Panc1 (cell line): ENCODE measurements at regions not wholly inside any gene's neighbourhood (a gene's known extent, or its start where the extent isn't known, plus 50 kb on each side); places are given as distances from the start of the nearest gene placed in this dataset.

Experiments
- ATAC-seq: fragments of 200-7000 bp; cut with Tn5 transposase; 2 replicates; pipeline ENCODE4 v1.9.1; 2020; ENCODE audit warnings: mild to moderate bottlenecking, moderate library complexity
- BruUV-seq: library from RNA; stranded (reverse); fragments of 400-500 nt; replicated peaks from 2 replicates; lab custom pipeline; 2021; lab: Mats Ljungman, UMichigan
- CTCF ChIA-PET: fragments of 300-600 bp; sonication (Branson Sonifier 250); formaldehyde crosslinking; loops from one replicate; lab custom pipeline; 2022; ENCODE audit warnings: antibody characterized with exemption; lab: Charles Lee
- POLR2A ChIA-PET: fragments of 300-600 bp; sonication (Branson Sonifier 250); formaldehyde crosslinking; loops from one replicate; lab custom pipeline; 2022; ENCODE audit warnings: antibody characterized with exemption; lab: Charles Lee
- DNase-seq: peaks from one replicate; pipeline ENCODE4 v3.0.0-alpha.2; 2010; ENCODE audit warnings: low read depth, low spot score
- H3K27ac ChIP-seq: 2 replicates; pipeline ENCODE4 v1.5.1; 2011; ENCODE audit warnings: mild to moderate bottlenecking, low read length, inconsistent platforms
- H3K27me3 ChIP-seq: fragments of 200-500 bp; sonication (Bioruptor generic); 2 replicates; pipeline ENCODE4 v1.6.0; 2014; ENCODE audit warnings: low read length, inconsistent platforms; ENCODE audit not compliant: control insufficient read depth, insufficient read depth
- H3K36me3 ChIP-seq: fragments of 200-500 bp; sonication (Bioruptor generic); 2 replicates; pipeline ENCODE4 v1.5.1; 2014; ENCODE audit warnings: inconsistent platforms, mild to moderate bottlenecking, low read length, moderate library complexity; ENCODE audit not compliant: control insufficient read depth, insufficient read depth
- H3K4me1 ChIP-seq: 2 replicates; pipeline ENCODE4 v1.5.1; 2011; ENCODE audit warnings: inconsistent platforms, mild to moderate bottlenecking, low read length, moderate library complexity; ENCODE audit not compliant: control insufficient read depth, insufficient read depth
- H3K4me3 ChIP-seq, 2 experiments: 2 replicates each; pipeline ENCODE4 v1.5.1; 2011 to 2012; ENCODE audit warnings: low read depth in 2 of 2, low read length in 2 of 2, mild to moderate bottlenecking in 2 of 2, inconsistent platforms in 1 of 2, moderate library complexity in 1 of 2
- H3K9me3 ChIP-seq: fragments of 200-500 bp; sonication (Bioruptor generic); 2 replicates; pipeline ENCODE4 v1.5.1; 2014; ENCODE audit warnings: low read depth, mild to moderate bottlenecking, inconsistent platforms, low read length, moderate library complexity; ENCODE audit not compliant: control insufficient read depth, insufficient read depth
- POLR2AphosphoS5 ChIP-seq: IDR thresholded peaks from 2 replicates; pipeline ENCODE4 v1.6.1; 2012; ENCODE audit warnings: mild to moderate bottlenecking, low read depth, low read length, moderate library complexity
- REST ChIP-seq, 2 experiments: IDR thresholded peaks; 2 replicates each; pipeline ENCODE4 v1.6.1; 2011 to 2012; ENCODE audit warnings: low read depth in 2 of 2, control low read depth in 1 of 2, low read length in 1 of 2, mild to moderate bottlenecking in 1 of 2, moderate library complexity in 1 of 2; ENCODE audit not compliant: insufficient read depth in 1 of 2
- SIN3A ChIP-seq: IDR thresholded peaks from 2 replicates; pipeline ENCODE4 v1.6.1; 2012; ENCODE audit warnings: low read depth, mild to moderate bottlenecking, low read length, moderate library complexity, borderline replicate concordance; ENCODE audit not compliant: insufficient read depth
- TCF7L2 ChIP-seq: IDR thresholded peaks from 2 replicates; pipeline ENCODE4 v1.6.1; 2011; ENCODE audit warnings: mild to moderate bottlenecking, low read depth, low read length, inconsistent platforms
- in situ Hi-C: cut with HindIII; loops from 2 replicates; pipeline ENCODE4 v1.10.0; 2016; ENCODE audit warnings: low sequenced_read_pairs, low pct_unique_long_range_greater_than_20kb
- intact Hi-C: fragments of 100-400 bp; cut with micrococcal nuclease; formaldehyde crosslinking; loops from one replicate; pipeline ENCODE4 v1.10.0; 2022; ENCODE audit not compliant: unreplicated experiment
- TF ChIP-seq, protein P1 (sequence below): fragments of 450-650 bp; IDR thresholded peaks from 2 replicates; pipeline ENCODE4 v1.5.1; 2017; ENCODE audit warnings: mild to moderate bottlenecking

GRCh38 chr2:122741403-122741802 lies 986.0 kb downstream of the TSN start:
- intact Hi-C loops: no loop called here
- H3K4me3 ChIP-seq: no peak overlapping the region
- no peak for TF ChIP-seq SIN3A
- TF ChIP-seq, protein P1, sequence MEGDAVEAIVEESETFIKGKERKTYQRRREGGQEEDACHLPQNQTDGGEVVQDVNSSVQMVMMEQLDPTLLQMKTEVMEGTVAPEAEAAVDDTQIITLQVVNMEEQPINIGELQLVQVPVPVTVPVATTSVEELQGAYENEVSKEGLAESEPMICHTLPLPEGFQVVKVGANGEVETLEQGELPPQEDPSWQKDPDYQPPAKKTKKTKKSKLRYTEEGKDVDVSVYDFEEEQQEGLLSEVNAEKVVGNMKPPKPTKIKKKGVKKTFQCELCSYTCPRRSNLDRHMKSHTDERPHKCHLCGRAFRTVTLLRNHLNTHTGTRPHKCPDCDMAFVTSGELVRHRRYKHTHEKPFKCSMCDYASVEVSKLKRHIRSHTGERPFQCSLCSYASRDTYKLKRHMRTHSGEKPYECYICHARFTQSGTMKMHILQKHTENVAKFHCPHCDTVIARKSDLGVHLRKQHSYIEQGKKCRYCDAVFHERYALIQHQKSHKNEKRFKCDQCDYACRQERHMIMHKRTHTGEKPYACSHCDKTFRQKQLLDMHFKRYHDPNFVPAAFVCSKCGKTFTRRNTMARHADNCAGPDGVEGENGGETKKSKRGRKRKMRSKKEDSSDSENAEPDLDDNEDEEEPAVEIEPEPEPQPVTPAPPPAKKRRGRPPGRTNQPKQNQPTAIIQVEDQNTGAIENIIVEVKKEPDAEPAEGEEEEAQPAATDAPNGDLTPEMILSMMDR: no peak
- no peak for TF ChIP-seq REST (IDR thresholded peaks at IDR 0.05; ENCODE audit: insufficient read depth in 1 of 2, low read depth in 2 of 2, low read length in 1 of 2)
- TF ChIP-seq TCF7L2: no peak
- no peak for TF ChIP-seq POLR2AphosphoS5

DNA sequence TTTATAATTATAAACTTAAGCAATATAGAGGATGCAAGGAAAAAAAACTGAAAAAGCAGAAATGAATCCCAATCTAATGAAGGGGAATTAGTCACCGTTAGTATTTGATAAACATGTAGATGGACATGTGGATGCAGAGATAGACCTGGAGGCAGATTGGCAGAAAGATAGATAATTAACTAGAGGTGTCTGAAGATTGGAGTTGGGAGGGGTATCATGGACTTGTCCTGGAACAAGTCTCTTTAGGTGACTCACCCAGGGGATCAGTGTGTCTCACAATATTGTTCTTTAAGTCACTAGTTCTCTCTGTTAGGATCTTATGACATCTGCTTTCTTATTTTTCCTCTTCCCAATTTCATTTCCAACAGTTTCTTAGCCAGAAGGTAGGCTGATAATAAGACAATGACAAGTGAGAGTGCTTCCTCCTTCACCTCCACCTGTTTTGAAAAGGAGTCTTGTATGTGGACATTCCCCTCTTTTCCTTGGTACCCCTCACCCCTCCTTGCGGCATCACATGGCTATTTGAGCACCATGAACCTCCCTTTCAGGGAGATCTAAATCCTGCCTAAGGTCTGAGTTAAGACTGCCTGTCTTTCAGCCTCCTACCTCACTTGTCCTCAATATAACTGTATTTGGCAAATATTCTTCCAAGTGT lies 987.7 kb downstream of the TSN start:
- BruUV-seq: no TSS peak
- intact Hi-C loops: no loop called here
- TF ChIP-seq, protein P1: no peak
- TF ChIP-seq POLR2AphosphoS5: no peak
- TF ChIP-seq TCF7L2: no peak
- no peak for TF ChIP-seq REST (IDR thresholded peaks at IDR 0.05; ENCODE audit: insufficient read depth in 1 of 2, low read depth in 2 of 2, low read length in 1 of 2)
- no peak for TF ChIP-seq SIN3A
- Histone ChIP-seq H3K4me1 (no peaks in the 10 kb centered on the region), H3K27me3 (no peaks in the 10 kb centered on the region), H3K4me3 (no peak overlapping the region), H3K36me3 (no peaks in the 10 kb centered on the region), H3K9me3 (no peaks in the 10 kb centered on the region), H3K27ac (no peak overlapping the region)
- ChIA-PET CTCF (no interaction called here), POLR2A (no interaction called here)
- in situ Hi-C loops: no loop called here
- DNase-seq (no peak), ATAC-seq (no peak)

More at GRCh38 chr2:122741403-122741802, 986.0 kb downstream of the TSN start:
- no peak overlapping the region for H3K27ac ChIP-seq
- no peaks in the 10 kb centered on the region for H3K9me3 ChIP-seq
- no peak for ATAC-seq
- CTCF ChIA-PET: no interaction called here
- H3K36me3 ChIP-seq: no peaks in the 10 kb centered on the region
- no peaks in the 10 kb centered on the region for H3K27me3 ChIP-seq
- in situ Hi-C loops: no loop called here
- DNase-seq: no peak
- no peaks in the 10 kb centered on the region for H3K4me1 ChIP-seq
- POLR2A ChIA-PET: interaction anchor here (0.6 kb wide), 1 partner anchor 11 kb away, joined by 4 read pairs; no protein-coding TSS in a partner anchor
- BruUV-seq: no TSS peak
